Ishikawa (cell line): ENCODE measurements at regions not wholly inside any gene's neighbourhood (a gene's known extent, or its start where the extent isn't known, plus 50 kb on each side); places are given as distances from the start of the nearest gene placed in this dataset.

Experiments used
- CEBPB ChIP-seq: IDR thresholded peaks from 2 replicates; pipeline ENCODE4 v1.6.1; 2012
- CREB1 ChIP-seq: IDR thresholded peaks from 2 replicates; pipeline ENCODE4 v1.6.1; 2012; ENCODE audit warnings: low read depth
- EGR1 ChIP-seq: IDR thresholded peaks from 2 replicates; pipeline ENCODE4 v1.6.1; 2012
- EP300 ChIP-seq: IDR thresholded peaks from 2 replicates; pipeline ENCODE4 v1.6.1; 2012; ENCODE audit warnings: borderline replicate concordance
- MAX ChIP-seq: IDR thresholded peaks from 2 replicates; pipeline ENCODE4 v1.6.1; 2012
- NFIC ChIP-seq: IDR thresholded peaks from 2 replicates; pipeline ENCODE4 v1.6.1; 2012
- RAD21 ChIP-seq: IDR thresholded peaks from 2 replicates; pipeline ENCODE4 v1.6.1; 2012; ENCODE audit warnings: low read depth
- TAF1 ChIP-seq: IDR thresholded peaks from 2 replicates; pipeline ENCODE4 v1.6.1; 2012; ENCODE audit warnings: low read depth, mild to moderate bottlenecking
- TCF12 ChIP-seq: IDR thresholded peaks from 2 replicates; pipeline ENCODE4 v1.6.1; 2012; ENCODE audit warnings: low read depth
- TEAD4 ChIP-seq: IDR thresholded peaks from 2 replicates; pipeline ENCODE4 v1.6.1; 2012
- YY1 ChIP-seq: IDR thresholded peaks from 2 replicates; pipeline ENCODE4 v1.6.1; 2012; ENCODE audit warnings: low read depth
- TF ChIP-seq, protein P1 (sequence below): IDR thresholded peaks from 2 replicates; pipeline ENCODE4 v1.6.1; 2012; ENCODE audit warnings: low read depth, mild to moderate bottlenecking
- TF ChIP-seq, protein P2 (sequence below): IDR thresholded peaks from 2 replicates; pipeline ENCODE4 v1.6.1; 2012

GRCh38 chr6:45772886-45773495 lies 242.7 kb downstream of the CLIC5 start:
- TF ChIP-seq, protein P1, sequence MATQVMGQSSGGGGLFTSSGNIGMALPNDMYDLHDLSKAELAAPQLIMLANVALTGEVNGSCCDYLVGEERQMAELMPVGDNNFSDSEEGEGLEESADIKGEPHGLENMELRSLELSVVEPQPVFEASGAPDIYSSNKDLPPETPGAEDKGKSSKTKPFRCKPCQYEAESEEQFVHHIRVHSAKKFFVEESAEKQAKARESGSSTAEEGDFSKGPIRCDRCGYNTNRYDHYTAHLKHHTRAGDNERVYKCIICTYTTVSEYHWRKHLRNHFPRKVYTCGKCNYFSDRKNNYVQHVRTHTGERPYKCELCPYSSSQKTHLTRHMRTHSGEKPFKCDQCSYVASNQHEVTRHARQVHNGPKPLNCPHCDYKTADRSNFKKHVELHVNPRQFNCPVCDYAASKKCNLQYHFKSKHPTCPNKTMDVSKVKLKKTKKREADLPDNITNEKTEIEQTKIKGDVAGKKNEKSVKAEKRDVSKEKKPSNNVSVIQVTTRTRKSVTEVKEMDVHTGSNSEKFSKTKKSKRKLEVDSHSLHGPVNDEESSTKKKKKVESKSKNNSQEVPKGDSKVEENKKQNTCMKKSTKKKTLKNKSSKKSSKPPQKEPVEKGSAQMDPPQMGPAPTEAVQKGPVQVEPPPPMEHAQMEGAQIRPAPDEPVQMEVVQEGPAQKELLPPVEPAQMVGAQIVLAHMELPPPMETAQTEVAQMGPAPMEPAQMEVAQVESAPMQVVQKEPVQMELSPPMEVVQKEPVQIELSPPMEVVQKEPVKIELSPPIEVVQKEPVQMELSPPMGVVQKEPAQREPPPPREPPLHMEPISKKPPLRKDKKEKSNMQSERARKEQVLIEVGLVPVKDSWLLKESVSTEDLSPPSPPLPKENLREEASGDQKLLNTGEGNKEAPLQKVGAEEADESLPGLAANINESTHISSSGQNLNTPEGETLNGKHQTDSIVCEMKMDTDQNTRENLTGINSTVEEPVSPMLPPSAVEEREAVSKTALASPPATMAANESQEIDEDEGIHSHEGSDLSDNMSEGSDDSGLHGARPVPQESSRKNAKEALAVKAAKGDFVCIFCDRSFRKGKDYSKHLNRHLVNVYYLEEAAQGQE = no peak
- TF ChIP-seq EGR1 (no peak), TAF1 (no peak), MAX (no peak), TCF12 (no peak), EP300 (no peak), NFIC (no peak), RAD21 (no peak), CEBPB (no peak), CREB1 (no peak), YY1 (no peak), TEAD4 (no peak)
- TF ChIP-seq, protein P2, sequence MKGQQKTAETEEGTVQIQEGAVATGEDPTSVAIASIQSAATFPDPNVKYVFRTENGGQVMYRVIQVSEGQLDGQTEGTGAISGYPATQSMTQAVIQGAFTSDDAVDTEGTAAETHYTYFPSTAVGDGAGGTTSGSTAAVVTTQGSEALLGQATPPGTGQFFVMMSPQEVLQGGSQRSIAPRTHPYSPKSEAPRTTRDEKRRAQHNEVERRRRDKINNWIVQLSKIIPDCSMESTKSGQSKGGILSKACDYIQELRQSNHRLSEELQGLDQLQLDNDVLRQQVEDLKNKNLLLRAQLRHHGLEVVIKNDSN = no peak
